Activated T-cell treated with anti-CD3 and anti-CD28 coated beads, Interleukin-2, amount 50 U/mL, for 72 hours (primary cell): ENCODE measurements at regions not wholly inside any gene's neighbourhood (a gene's known extent, or its start where the extent isn't known, plus 50 kb on each side); places are given as distances from the start of the nearest gene placed in this dataset.
"Not testable (repeated sequence)": the region's sequence is repeated elsewhere in the genome, so short reads cannot be mapped to it uniquely, and the experiment has no call there.

Experiments used
- ATAC-seq, 2 donors: fragments of 150-1000 bp; cut with Tn5 transposase; replicated peaks in 1 of 2; 2 replicates each; pipeline ENCODE4 v1.10.0; 2021; ENCODE audit warnings: moderate library complexity in 2 of 2, mild to moderate bottlenecking in 1 of 2
- DNase-seq, 2 donors: peaks; one replicate each; pipeline ENCODE4 v3.0.0; 2021 to 2022; ENCODE audit warnings: mixed read lengths in 1 of 2
- H3K27ac Mint-ChIP-seq: one replicate; pipeline ENCODE4 v1.8.0; 2022; ENCODE audit warnings: mild to moderate bottlenecking, moderate library complexity, mixed read lengths
- H3K27me3 Mint-ChIP-seq: one replicate; pipeline ENCODE4 v1.8.0; 2022; ENCODE audit warnings: low read depth, mixed read lengths
- H3K36me3 Mint-ChIP-seq, 2 donors: one replicate each; pipeline ENCODE4 v1.8.0; 2022; ENCODE audit warnings: mixed read lengths in 2 of 2, mild to moderate bottlenecking in 1 of 2; ENCODE audit not compliant: insufficient read depth in 2 of 2
- H3K4me1 Mint-ChIP-seq: one replicate; pipeline ENCODE4 v1.8.0; 2022; ENCODE audit warnings: low read depth, mixed read lengths
- H3K4me3 Mint-ChIP-seq, 2 donors: one replicate each; pipeline ENCODE4 v1.8.0; 2022; ENCODE audit warnings: mild to moderate bottlenecking in 2 of 2, mixed read lengths in 2 of 2, moderate library complexity in 2 of 2
- H3K9me3 Mint-ChIP-seq, 2 donors: one replicate each; pipeline ENCODE4 v1.8.0; 2022; ENCODE audit warnings: mixed read lengths in 2 of 2

DNA sequence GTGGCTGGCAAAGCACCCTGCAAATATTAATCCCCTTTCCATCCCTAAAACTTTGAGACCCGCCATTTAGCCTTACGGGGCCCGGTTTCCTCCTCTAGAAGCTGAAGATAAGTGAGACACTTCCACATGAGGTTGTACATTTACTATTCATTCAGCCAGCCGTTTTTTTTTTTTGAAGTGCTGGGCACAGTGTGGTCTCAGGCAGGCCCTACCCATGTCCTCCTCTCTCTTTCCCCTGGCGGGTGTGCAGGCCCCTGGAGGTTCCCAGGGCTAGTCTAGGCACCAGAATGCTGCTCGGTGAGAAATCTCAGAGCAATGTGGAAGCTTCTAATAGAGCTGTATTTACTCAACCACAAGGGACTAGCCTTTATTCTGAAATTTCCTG is 107.4 kb upstream of the LARP1 start:
- Mint-ChIP-seq H3K4me1 (peaks cover 17% of the 10 kb centered on the region), H3K27ac (no peak overlapping the region), H3K36me3 (peaks cover 0 to 8% of the 10 kb centered on the region in 2 donors), H3K4me3 (peak overlapping the region; percentile 81 to 86), H3K27me3 (peaks cover 19% of the 10 kb centered on the region), H3K9me3 (peaks cover 0 to 3% of the 10 kb centered on the region in 2 donors)
- DNase-seq = no peak
- ATAC-seq = peak in 1 of 2 donors; percentile 16

DNA sequence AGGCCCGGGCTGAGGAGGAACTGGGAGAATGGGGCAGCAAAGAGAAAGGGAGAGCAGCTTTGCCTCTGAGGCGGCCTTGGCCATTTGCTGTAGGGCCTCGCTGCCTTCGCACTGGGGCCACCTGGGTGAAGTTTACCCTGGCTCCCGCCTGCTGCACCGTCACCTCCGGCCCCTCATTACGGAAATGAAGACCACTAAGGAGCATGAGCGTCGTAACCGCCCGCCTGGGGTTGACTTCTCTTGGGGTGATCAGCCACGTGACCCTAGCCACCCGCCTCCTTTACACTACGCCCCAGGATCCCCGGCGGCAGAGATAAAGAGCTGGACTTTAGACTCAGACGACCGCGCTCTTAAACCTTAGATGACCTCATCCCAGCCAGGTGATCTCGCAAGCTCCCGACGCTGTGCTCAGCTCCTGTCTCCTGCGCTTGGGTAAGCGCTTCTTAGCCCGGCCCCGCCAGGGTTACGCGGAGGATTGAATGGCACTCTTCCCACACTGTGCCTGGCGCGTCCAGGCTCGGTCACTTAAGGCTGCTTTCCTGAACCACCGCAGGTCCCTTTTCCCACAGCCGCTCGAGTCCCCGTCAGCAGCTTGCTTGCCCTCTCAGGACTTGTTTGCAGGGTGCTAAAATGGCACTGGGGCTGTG is 107.9 kb upstream of the LARP1 start:
- ATAC-seq = peak; percentile 77 to 78
- Mint-ChIP-seq H3K27ac (no peak overlapping the region), H3K4me3 (peak overlapping the region; percentile 81 to 86), H3K27me3 (peaks cover 19% of the 10 kb centered on the region), H3K9me3 (peaks cover 0 to 3% of the 10 kb centered on the region in 2 donors), H3K36me3 (peaks cover 0 to 8% of the 10 kb centered on the region in 2 donors), H3K4me1 (peaks cover 17% of the 10 kb centered on the region)
- DNase-seq = peak; percentile 22 to 28

DNA sequence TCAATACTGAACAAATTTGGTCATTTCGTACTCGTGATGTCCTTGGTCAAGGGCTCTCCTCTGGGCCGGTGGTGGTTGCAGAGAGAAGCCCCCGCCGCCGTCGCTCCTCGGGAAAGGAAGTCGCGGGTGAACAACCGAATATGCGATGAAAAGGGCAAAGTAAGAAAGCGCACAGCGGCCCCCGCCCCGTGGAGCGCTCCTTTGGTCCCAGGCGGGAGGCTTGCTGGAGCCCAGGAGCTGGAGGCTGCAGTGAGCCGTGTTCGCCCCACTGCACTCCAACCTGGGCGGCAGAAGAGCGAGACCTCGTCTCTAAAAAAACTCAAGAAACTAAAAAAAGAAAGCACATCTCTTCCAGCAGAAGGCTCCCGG is 108.4 kb upstream of the LARP1 start:
- ATAC-seq = peak; percentile 35 to 44
- Mint-ChIP-seq H3K9me3 (peaks cover 0 to 3% of the 10 kb centered on the region in 2 donors), H3K4me1 (peaks cover 17% of the 10 kb centered on the region), H3K27ac (no peak overlapping the region), H3K36me3 (peaks cover 0 to 8% of the 10 kb centered on the region in 2 donors), H3K4me3 (peak overlapping the region; percentile 81 to 86), H3K27me3 (peaks cover 23% of the 10 kb centered on the region)
- no peak for DNase-seq

DNA sequence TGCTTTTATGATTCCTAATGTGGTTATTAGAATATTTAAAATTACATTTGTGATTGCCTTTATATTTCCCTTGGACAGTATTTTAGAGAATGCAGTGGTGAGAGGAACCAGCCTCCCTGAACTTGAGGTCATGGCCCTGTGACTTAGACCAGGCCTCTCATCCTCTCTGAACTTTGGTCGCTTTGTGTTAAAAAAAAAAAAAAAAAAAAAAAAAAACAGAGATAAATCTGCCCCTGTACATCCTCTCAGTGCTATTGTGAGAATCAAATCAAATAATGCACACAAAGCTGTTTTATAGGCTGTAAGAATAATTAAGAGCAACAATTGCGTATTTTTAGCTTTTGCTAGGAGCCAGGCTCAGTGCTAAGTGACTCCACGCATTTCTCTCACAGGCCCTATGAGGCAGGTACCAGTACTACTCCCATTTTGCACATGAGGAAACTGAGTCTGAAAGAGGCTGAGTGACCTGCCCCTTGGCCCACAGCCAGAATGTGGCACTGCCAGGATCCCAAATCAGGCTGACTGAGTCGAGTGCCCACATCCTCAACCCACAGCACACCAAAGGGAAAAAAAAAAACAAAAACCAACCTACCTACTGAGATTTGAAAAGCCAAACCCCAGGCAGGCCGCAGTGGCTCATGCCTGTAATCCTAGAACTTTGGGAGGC is 110.3 kb upstream of the LARP1 start:
- Mint-ChIP-seq H3K27me3 (peaks cover 29% of the 10 kb centered on the region), H3K4me3 (no peak overlapping the region), H3K9me3 (peaks cover 0 to 3% of the 10 kb centered on the region in 2 donors), H3K36me3 (peaks cover 0 to 8% of the 10 kb centered on the region in 2 donors), H3K4me1 (peaks cover 17% of the 10 kb centered on the region), H3K27ac (no peak overlapping the region)
- ATAC-seq = no peak
- no peak for DNase-seq

DNA sequence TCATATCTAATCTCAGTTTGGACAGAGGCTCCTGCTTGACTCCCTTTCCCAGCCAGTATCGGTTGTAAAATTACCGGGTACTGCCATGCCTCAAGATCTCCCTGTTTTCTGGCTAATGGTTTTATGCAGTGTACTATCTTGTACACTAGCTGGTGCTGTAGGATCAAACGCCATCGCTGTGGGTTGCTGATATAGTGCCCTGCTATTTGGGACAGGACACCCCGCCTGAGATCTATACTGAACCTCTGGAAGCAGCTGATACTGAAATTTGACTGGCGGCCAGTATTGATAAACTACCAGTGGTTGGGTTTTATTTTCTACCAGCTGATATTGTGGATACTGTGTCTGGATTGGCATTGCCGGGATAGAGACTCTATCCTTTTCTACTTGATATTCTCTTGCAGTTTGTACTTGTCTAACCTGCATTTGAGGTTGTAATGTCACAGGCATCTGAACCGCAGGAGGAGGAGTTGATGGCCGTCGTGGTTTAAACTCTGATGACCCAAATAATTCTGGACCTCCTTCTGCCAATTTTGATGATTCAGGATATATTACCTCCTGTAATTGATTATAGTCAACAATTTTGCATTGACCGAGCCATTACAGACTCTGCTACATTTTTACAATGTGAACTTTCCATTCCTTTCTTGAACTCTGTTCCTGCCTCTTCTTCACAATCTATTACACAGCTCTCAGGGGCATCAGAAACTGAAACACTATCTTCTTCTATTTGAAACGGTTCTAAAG is 112.5 kb upstream of the LARP1 start:
- ATAC-seq = peak in 1 of 2 donors; percentile 39
- peaks cover 12% of the 10 kb centered on the region for H3K4me1 Mint-ChIP-seq
- peaks cover 0 to 3% of the 10 kb centered on the region in 2 donors for H3K9me3 Mint-ChIP-seq
- no peak for DNase-seq
- peaks cover 24% of the 10 kb centered on the region for H3K27me3 Mint-ChIP-seq
- no peak overlapping the region for H3K4me3 Mint-ChIP-seq
- no peak overlapping the region for H3K27ac Mint-ChIP-seq
- peaks cover 0 to 8% of the 10 kb centered on the region in 2 donors for H3K36me3 Mint-ChIP-seq

DNA sequence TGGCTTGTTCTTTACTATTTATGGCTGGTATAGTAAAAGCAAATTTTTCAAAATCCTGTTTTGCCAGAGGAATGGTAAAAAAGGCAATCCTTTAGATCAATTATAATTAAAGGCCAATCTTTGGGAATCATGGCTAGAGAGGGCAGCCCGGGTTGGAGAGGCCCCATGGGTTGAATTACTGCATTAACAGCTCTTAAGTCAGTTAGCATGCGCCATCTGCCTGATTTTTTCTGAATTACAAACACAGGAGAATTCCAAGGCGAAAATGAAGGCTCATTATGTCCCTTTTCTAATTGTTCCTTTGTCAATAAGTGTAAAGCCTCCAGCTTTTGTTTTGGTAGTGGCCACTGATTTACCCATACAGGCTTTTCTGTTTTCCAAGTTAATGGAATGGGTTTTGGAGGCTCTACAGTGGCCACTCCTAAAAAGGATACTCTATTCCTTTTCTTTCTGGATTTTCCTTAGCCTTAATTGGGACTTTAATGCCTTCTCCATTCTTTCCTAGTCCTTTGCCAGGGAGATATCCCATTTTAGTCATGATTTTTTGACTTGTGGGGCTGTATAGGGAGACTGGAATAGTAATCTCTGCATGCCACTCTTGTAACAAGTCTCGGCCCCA is 114.9 kb upstream of the LARP1 start:
- H3K4me1 Mint-ChIP-seq = not testable (repeated sequence)

DNA sequence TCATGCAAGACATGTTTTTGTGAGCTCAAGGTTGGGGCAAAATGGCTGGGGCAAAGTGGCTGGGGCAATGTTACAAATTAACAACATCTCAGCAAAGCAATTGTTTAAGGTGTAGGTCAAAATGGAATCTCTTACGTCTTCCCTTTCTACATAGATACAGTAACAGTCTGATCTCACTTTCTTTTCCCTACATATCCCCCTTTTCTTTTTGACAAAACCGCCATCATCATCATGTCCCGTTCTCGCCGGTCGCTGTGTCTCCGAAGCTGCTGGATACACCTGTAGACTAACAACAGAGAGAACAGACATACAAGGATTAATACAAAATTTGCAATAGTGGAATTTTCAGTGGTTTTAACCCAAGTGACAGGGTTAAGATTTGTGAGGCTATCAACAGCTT is 118.4 kb upstream of the LARP1 start:
- not testable (repeated sequence) for H3K9me3 Mint-ChIP-seq, H3K36me3 Mint-ChIP-seq, H3K27ac Mint-ChIP-seq, H3K27me3 Mint-ChIP-seq, DNase-seq, H3K4me1 Mint-ChIP-seq, ATAC-seq, H3K4me3 Mint-ChIP-seq

More for the DNA sequence above, 114.9 kb upstream of the LARP1 start:
- ATAC-seq, H3K36me3 Mint-ChIP-seq, H3K27me3 Mint-ChIP-seq, DNase-seq, H3K27ac Mint-ChIP-seq, H3K4me3 Mint-ChIP-seq, H3K9me3 Mint-ChIP-seq: not testable (repeated sequence)

DNA sequence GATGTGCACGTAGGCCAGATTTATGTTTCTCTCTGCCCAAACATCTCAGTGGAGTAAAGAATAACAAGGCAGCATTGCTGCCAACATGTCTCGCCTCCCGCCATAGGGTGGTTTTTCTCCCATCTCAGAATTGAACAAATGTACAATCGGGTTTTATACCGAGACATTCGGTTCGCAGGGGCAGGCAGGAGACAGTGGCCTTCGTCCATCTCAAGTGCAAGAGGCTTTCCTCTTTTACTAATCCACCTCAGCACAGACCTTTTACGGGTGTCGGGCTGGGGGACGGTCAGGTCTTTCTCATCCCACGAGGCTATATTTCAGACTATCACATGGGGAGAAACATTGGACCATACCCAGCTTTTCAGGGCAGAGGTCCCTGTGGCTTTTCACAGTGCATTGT is 118.9 kb upstream of the LARP1 start:
- not testable (repeated sequence) for DNase-seq, H3K9me3 Mint-ChIP-seq, H3K4me1 Mint-ChIP-seq, H3K36me3 Mint-ChIP-seq, H3K27me3 Mint-ChIP-seq, H3K27ac Mint-ChIP-seq, H3K4me3 Mint-ChIP-seq, ATAC-seq

DNA sequence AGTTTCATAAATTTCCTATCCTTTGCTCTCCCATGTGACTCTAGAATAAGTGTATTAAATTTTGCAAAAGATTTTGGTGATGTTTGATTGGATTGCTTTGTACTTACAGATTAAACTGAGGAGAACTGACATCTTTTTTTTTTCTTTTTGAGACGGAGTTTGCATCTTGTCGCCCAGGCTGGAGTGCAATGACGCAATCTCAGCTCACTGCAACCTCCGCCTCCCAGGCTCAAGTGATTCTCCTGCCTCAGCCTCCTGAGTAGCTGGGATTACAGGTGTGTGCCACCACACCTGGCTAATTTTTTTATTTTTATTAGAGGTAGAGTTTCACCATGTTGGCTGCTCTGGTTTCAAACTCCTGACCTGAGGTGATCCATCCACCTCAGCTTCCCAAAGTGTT is 121.4 kb upstream of the LARP1 start:
- H3K4me1 Mint-ChIP-seq, H3K27ac Mint-ChIP-seq, H3K9me3 Mint-ChIP-seq, H3K4me3 Mint-ChIP-seq, H3K27me3 Mint-ChIP-seq, ATAC-seq, DNase-seq, H3K36me3 Mint-ChIP-seq: not testable (repeated sequence)

DNA sequence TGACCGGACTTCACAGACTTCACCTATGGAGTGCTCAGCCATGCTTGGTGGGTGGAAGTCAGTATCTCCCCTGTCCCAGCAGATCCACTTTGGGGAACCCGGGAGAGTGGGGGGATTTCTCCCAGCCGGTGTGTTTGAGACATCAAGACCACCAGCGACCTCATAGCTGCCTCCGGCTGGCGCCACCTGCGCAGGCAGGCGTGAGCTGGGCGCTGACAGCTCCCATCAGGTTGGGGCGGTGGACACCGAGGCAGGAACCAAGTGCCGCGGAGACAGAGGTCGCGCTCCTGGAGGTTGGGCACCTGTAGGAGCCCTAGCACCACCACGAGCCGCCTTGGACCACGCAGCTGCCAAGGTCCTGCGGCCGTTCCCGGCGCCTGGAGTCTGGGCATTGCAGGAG is 124.0 kb upstream of the LARP1 start:
- Mint-ChIP-seq H3K4me3 (no peak overlapping the region), H3K4me1 (no peaks in the 10 kb centered on the region), H3K27me3 (no peaks in the 10 kb centered on the region), H3K9me3 (no peaks in the 10 kb centered on the region), H3K36me3 (no peaks in the 10 kb centered on the region), H3K27ac (no peak overlapping the region)
- DNase-seq (no peak), ATAC-seq (no peak)

DNA sequence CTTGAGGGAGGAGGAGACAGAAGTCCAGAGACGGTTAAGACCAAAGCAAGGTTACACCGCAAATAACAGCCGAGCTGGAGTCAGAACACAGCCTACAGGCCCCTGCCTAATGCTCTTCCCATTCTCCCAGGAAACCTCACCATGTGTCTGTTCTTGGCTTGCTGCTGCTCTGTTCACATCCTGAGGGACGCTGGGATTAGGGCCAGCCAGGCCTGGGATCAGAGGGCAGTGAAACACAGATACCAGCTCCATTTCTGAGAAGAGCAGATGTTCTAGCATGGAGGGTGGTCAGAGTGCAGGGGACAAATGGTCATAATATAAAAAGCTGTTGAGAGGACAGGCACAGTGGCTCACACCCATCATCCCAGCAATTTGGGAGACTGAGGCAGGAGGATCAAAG is 124.8 kb upstream of the LARP1 start:
- Mint-ChIP-seq H3K36me3 (no peaks in the 10 kb centered on the region), H3K4me1 (no peaks in the 10 kb centered on the region), H3K27me3 (no peaks in the 10 kb centered on the region), H3K9me3 (no peaks in the 10 kb centered on the region), H3K4me3 (no peak overlapping the region), H3K27ac (no peak overlapping the region)
- DNase-seq (no peak), ATAC-seq (no peak)

DNA sequence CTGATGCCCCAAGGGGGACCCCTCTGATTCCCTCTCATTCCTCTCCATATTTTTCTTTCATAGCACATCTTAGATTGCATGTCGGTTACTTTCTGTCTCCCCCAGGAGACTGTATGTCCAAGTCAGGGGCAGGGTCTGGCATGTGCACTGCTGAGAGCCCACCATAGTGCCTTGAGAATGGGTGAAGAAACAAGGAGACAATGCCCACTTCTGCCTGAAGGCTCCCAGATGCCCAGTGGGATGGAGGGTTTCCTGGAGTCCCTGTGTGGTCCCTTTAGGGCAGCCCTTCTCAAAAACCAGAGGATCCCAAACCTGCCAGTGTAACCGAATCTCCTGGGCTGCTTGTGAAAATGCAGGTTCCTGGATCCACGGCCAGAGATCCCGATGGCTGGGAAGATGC is 126.5 kb upstream of the LARP1 start:
- ATAC-seq (no peak), DNase-seq (no peak)
- H3K36me3 Mint-ChIP-seq = no peaks in the 10 kb centered on the region
- H3K27me3 Mint-ChIP-seq = no peaks in the 10 kb centered on the region
- no peak overlapping the region for H3K4me3 Mint-ChIP-seq
- H3K4me1 Mint-ChIP-seq = no peaks in the 10 kb centered on the region
- no peaks in the 10 kb centered on the region for H3K9me3 Mint-ChIP-seq
- no peak overlapping the region for H3K27ac Mint-ChIP-seq
